Inflammatory macrophage (primary cell): ENCODE measurements at regions not wholly inside any gene's neighbourhood (a gene's known extent, or its start where the extent isn't known, plus 50 kb on each side); places are given as distances from the start of the nearest gene placed in this dataset.

Source experiments
- DNase-seq, 2 donors: peaks; one replicate each; pipeline ENCODE4 v3.0.0-alpha.2; 2020 to 2022

GRCh38 chr6:95142661-95143335 is 434.5 kb upstream of the MANEA start:
- no peak for DNase-seq

GRCh38 chr6:95143408-95144180 is 433.7 kb upstream of the MANEA start:
- no peak for DNase-seq

- DNase-seq, result no peak
Measured at GRCh38 chr6:95145457-95145856, 431.9 kb upstream of the MANEA start.

- DNase-seq, result no peak
Measured at GRCh38 chr6:95159557-95159956, 417.8 kb upstream of the MANEA start.

GRCh38 chr6:95169775-95170174 is 407.6 kb upstream of the MANEA start:
- no peak for DNase-seq

GRCh38 chr6:95175927-95176675 is 401.2 kb upstream of the MANEA start:
- DNase-seq, result no peak

- no peak for DNase-seq
Measured at GRCh38 chr6:95185874-95186273, 391.5 kb upstream of the MANEA start.

GRCh38 chr6:95186710-95187109 is 390.6 kb upstream of the MANEA start:
- DNase-seq, result no peak

- no peak for DNase-seq
Measured at GRCh38 chr6:95197590-95197989, 379.7 kb upstream of the MANEA start.

GRCh38 chr6:95203153-95203754 is 374.1 kb upstream of the MANEA start:
- DNase-seq, result no peak

- no peak for DNase-seq
Measured at GRCh38 chr6:95204178-95204577, 373.2 kb upstream of the MANEA start.

GRCh38 chr6:95208621-95209020 is 368.7 kb upstream of the MANEA start:
- DNase-seq, result no peak

GRCh38 chr6:95209074-95209473 is 368.3 kb upstream of the MANEA start:
- DNase-seq, result no peak

- no peak for DNase-seq
Measured at GRCh38 chr6:95216555-95216954, 360.8 kb upstream of the MANEA start.

- DNase-seq, result no peak
Measured at GRCh38 chr6:95227351-95227750, 350.0 kb upstream of the MANEA start.

- DNase-seq, result no peak
Measured at GRCh38 chr6:95228636-95229035, 348.7 kb upstream of the MANEA start.

- DNase-seq, result no peak
Measured at GRCh38 chr6:95230071-95230740, 347.1 kb upstream of the MANEA start.

GRCh38 chr6:95231416-95231815 is 345.9 kb upstream of the MANEA start:
- no peak for DNase-seq

- no peak for DNase-seq
Measured at GRCh38 chr6:95232446-95232845, 344.9 kb upstream of the MANEA start.

GRCh38 chr6:95233879-95234278 is 343.5 kb upstream of the MANEA start:
- no peak for DNase-seq

- no peak for DNase-seq
Measured at GRCh38 chr6:95240514-95240913, 336.8 kb upstream of the MANEA start.

- DNase-seq, result no peak
Measured at GRCh38 chr6:95242560-95242959, 334.8 kb upstream of the MANEA start.

GRCh38 chr6:95243053-95243452 is 334.3 kb upstream of the MANEA start:
- DNase-seq, result no peak
